COR-L47 (cell line): ENCODE measurements at regions not wholly inside any gene's neighbourhood (a gene's known extent, or its start where the extent isn't known, plus 50 kb on each side); places are given as distances from the start of the nearest gene placed in this dataset.
"Not testable (repeated sequence)": the region's sequence is repeated elsewhere in the genome, so short reads cannot be mapped to it uniquely, and the experiment has no call there.

Source experiments
- DNase-seq: peaks from one replicate; lab custom pipeline; 2025; lab: John Stamatoyannopoulos, UW

DNA sequence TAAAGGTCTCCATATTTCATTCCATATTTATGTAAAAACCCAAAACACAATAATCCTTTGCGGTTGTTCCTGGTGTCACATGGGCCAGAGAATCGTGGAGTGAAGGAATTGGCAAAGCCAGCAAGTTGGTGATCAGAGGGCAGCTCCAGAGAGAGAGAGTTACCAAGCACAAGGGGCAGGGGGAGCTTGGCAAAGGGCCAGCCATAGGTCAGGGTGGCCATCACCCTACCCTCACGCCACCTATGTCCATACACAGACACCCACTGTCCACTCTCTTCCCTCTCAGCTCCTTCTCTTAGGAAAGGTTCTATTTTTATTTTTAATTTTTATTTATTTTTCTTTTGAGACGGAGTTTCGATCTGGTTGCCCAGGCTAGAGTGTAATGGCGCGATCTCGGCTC lies 163.2 kb upstream of the JARID2 start:
- DNase-seq, result no peak

DNA sequence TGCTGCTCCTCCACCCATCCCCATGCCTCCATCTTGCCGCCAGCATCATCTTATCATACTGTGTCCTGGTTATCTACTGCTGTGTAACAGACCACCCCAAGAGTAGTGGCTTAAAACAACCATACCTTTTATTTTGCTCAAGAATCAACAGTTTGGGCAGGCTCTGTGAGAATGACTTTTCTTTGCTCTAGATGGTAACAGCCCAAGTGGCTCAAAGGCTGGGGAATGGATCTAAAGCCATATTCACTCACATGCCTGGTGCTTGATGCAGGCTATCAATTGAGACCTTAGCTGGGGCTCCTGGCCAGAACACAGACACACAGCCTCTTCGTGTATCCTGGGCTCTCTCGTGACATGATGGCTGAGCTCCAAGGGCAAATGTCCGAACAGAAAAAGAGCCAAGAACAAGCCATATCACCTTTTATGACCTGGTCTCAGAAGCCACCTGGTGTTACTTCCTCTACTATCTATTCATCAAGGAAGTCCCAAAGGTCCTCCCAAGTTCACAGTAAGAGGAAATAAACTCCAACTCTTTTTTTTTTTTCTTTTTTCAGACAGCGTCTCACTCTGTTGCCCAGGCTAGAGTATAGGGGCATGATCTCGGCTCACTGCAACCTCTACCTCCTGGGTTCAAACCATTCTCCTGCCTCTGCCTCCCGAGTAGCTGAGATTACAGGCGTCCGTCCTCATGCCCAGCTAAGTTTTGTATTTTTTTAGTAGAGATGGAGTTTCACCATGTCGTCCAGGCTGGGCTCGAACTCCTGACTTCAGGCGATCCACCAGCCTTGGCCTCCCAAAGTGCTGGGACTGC lies 159.3 kb upstream of the JARID2 start:
- DNase-seq, result no peak

DNA sequence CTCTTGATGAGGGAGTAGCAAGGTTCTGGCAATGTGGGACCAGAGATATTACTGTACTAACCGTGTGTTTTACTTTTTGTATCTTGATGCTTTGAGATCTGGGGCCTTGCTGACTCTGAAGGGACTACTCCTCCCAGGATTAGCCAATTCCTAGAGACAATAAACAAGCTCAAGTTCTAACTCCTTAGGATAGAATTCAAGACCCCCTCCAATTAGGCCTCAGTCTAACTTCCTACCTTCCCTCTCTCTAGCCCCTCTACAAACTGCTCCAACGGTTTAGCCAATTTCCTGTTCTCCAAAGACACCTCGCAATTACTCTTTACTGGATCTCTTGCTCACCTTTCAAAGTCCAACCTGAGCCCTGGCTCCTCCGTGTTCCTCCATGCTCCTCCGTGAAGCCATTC lies 158.7 kb upstream of the JARID2 start:
- DNase-seq, result no peak

DNA sequence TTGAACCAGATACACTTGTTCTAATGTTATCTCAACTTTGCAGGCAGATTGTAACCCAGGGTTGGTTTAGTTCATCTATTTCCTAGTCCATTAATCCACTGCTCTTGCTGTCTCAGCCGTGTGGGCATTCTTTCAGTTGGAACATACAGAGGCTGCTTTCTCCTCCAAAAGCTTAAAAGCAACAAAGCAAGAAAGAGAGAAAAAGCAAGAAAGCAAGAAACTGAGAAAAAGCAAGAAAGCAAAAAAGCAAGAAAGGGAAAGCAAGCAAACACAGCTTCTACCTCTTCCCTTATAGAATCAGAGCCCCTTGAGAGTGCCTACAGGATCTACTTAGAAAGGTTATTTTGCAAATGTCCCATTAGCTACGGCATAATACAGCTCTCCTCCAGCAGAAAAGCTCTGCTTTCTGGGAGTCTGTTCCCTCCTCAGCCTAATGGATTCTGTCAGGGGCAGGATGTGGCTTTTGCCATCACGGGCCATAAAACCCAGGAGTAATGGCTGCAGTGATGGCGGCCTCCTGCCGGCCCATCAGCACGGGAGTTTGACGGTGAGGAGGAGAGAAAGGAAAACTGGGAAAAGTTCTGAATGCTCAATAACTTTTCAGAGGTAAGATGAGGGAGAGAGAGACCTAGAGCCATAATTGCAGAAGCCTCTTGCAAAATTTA lies 156.8 kb upstream of the JARID2 start:
- DNase-seq, result no peak

DNA sequence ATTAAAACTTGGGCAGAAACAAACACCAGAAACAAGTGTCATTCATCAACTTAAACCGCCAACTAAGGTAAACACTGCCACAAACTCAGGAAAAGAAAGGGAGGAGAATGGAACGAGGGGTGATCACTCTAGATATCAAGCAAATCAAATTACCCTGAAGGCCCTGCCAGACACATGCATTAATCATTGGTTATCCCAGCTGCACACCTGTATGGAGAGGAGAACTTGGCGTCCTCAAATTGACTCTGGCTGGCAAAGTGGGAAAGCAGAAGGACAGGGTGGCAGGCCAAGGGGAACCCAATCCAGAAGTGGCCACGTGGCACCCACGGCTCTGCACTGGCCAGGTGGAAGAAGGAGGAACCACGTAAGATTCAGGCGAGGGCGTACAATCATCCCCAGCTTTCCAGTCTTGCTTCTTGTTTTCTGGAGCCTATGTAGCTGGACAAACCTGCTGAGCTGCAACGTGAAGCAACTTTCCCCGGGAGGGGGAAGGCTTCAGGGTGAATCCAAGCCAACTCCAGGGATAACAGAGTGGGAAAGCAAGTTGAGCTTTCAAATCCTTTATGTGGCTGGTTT lies 156.2 kb upstream of the JARID2 start:
- no peak for DNase-seq

DNA sequence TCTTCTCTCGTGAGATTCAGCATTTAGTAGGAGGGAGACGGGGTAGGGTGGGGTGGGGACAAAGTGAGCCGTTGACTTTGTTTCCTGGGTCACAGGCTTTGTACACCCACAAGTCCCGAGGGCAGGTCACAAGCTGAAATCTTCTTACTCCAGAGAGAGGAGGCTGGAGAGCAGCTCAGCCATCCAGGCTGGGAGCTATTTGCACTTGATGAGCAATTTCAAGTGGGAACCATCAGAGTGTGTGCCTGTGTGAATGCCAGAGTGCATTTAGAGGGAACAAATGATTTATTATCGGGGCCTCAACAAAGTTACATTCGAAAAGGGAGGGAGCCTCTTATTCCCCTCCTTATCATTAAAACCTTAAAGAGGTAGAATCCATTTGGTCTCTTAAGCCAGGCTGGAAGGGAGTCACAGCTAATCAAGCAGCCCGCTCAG lies 155.7 kb upstream of the JARID2 start:
- DNase-seq, result no peak

DNA sequence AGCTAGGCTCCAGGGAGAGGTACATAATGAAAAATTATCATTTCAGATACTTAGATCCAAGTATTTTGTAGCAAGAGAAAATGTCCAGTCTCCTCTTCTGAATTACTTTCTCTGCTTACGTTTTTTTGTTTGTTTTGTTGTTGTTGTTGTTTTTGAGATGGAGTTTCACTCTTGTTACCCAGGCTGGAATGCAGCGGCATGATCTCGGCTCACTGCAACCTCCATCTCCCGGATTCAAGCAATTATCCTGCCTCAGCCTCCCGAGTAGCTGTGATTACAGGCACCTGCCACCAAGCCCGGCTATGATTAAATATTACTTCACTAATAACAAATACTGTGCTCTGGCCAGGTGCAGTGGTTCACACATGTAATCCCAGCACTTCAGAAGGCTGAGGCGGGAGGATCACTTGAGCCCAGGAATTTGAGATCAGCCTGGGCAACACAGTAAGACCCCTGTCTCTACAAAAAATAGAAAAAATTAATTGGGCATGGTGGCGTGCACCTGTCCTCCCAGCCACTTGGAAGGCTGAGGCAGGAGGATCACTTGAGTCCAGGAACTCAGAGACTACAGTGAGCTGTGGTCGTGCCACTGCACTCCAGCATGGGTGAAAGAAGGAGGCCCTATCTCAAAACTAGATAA lies 155.0 kb upstream of the JARID2 start:
- DNase-seq, result no peak

DNA sequence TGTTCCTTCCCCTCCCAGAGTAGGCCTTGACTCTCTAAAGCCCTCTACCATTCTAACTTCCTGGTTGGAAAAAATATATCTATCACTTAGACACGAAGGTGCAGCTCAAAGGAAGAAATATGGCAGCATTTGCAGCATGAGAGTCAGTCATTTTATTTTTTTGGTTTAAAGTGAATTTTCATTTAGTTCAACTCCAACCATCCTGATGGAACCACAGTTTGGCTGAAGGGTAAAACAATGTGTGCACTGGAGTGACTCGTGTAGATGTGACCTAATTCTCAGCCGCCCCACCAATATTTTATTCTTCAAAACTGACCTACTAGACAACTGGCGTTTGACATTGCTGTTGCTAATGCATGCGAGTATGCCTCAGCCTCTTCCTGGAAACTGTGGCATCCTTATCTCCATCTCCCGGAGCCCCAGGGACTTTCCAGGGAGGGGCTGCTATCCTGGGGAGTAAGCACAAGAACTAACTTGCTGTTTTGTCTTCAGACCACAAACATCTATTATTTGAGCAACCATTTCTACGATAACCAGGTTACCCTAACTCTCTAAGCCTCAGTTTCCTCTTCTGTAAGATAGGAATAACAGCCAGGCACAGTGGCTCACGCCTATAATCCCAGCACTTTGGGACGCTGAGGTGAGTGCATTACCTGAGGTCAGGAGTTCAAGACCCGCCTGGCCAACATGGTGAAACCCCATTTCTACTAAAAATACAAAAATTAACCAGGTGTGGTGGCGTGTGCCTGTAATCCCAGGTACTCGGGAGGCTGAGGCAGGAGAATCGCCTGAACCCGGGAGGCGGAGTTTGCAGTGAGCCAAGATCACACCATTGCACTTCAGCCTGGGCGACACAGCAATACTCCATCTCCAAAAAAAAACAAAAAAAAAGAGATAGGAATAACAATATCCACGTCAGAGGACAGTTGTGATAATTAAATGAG lies 148.7 kb upstream of the JARID2 start:
- DNase-seq, result no peak

DNA sequence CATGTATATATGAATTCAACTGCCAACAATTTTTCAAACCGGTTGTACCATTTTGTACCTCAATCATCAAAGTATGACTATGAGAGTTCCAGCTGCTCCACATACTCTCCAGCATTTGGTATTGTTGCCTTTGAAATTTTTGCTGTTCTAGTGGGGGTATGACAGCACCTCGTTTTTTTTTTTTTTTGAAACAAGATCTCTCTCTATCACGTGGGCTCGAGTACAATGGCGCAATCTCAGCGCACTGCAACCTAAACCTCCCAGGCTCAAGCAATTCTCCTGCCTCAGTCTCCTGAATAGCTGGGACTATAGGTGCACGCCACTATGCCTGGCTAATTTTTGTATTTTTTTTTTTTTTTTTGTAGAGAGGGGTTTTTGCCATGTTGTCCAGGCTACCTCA lies 144.7 kb upstream of the JARID2 start:
- DNase-seq, result no peak

DNA sequence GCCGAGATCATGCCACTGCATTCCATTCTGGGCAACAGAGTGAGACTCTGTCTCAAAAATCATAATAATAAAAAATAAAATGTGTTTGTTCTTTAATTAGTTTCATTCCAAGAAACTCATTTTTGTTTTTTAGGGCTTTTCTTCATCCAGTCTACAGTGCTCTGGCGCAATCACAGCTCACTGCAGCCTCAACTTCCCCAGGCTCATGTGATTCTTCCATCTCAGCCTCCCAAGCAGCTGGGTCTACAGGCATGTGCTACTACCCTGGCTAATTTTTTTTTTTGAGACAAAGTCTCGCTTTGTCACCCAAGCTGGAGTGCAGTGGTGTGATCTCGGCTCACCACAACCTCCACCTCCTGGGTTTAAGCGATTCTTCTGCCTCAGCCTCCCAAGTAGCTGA lies 143.6 kb upstream of the JARID2 start:
- DNase-seq, result no peak

DNA sequence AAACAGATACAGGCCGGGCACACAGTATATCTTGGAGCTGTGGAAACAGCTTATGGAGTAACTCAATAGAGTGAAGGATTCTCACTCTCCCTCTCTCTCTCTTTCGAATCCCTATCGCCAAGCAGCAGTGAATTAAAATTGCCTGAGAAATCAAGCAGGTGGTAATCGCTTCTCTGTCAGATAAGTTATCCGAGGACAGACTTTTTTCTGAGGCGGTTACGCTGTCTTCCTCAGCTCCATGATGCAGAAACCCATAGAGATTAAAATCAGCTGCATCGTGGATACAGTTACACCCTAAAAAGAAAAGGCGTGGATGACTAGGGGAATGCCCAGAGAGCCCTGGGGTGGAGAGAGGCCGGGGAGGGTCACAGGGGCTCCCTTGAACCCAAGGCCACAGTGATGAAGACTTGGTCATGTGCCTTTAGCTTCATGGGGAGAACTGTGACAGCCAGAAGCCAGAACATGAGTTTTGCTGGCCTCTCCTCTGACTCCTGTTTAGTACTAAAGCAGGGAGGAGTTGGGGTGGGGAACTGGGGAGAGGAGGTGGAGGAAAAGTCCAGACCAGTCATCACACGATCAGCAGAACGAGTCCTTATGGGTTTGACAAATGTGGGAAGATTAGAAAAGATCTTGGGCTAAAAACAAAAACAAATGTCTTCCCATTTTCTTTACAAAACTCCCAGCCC lies 138.8 kb upstream of the JARID2 start:
- no peak for DNase-seq

DNA sequence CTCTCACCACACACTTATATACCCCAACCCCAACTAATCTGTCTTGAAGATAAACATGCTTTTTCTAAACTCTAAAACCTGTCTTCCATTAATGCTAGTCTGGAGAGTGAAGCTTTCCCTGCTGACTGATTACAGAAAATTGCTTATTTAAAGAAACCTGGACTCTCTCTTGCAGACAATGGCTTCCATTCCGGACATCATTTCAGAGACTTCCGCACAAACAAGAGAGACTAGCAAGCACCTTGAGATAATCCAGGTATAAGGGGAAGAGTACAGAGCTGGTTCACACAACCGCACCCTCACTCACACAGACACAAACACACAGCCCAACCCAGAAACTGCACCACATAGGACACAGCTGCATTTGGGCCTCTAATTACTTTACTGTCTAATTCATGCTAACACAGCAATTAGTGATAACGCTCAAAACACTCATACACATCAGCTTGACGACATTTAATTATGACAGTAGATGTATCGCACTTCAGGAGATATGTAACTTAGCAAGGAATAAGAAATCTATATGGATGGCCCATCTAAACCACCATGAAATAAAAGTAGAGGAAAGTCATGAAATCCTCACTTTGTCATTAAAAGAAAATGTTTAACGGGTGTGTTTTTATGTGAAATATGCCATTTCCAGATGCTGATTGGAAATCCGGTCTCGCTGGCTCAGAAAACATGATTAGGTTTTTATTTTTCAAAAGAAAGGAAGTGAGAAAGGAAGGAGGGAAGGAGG lies 138.1 kb upstream of the JARID2 start:
- DNase-seq, result no peak

DNA sequence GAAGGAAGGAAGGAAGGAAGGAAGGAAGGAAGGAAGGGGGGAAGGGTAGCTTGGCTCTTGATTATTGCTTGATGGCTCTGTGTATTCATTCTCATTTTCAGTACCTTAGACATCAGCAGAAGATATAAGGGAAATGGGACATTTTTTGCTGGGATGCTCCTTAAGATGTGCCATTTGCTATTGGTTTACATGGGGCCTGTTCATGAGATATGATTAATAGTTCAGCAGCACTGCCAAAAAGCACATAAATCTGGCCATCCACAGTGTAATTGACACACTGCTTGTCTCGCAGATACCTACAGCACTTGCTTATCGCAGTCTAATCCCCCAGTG lies 137.5 kb upstream of the JARID2 start:
- no peak for DNase-seq

DNA sequence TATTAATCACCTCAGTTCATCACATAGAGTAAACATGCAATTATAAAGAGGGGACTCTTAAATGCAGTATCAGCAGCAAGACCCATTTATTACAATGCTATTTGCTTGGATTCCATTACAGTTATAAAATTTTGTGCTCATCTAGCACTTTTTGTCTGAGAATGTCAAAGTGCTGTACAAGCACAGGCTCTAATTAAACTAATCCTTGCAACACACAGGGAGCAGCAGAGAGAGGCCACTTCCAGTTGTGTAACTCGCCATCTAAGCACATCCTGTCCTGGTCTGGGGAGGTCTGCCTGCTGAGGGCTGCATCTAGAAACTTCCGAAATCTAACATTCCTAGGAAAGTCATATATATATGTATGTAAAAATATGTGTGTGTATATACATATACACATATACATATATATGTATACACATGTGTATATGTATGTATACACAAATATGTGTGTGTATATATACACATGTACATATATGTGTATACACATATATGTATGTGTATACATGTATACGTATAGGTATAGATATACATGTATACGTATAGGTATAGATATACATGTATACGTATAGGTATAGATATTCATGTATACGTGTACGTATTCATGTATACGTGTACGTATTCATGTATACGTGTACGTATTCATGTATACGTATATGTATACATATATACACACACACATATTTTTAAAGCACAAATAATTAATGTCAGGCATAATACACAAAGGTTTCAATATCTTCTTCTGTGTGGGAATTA lies 136.4 kb upstream of the JARID2 start:
- DNase-seq, result no peak

DNA sequence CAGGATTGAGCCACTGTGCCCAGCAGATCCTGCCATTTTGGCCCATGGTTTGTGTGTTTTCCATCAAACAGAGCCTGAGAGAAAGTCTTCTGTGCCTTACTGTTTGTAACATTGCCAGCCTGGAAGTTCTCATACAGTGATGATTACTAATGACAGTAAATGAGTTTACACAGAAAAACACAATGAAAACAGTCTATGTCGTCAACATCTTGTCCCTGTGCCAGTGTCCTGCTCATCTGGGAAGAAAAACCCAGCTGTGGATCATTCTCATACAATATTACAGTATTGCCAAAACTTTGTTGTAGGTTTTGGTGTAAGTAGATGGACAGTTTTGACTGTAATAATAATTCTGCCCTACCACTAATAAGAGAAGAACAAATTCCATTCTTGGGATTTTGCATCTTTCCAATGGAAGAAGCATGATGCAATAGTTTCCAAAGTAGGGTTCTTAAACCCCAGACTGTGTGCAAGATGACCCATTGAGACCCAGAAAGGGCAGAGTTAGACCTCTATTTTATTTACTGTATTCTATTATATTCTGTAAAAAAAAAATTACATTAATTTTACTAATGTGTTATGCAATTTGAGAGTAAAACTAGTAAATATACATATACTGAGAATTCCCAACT lies 135.0 kb upstream of the JARID2 start:
- DNase-seq, result peak; percentile 77

DNA sequence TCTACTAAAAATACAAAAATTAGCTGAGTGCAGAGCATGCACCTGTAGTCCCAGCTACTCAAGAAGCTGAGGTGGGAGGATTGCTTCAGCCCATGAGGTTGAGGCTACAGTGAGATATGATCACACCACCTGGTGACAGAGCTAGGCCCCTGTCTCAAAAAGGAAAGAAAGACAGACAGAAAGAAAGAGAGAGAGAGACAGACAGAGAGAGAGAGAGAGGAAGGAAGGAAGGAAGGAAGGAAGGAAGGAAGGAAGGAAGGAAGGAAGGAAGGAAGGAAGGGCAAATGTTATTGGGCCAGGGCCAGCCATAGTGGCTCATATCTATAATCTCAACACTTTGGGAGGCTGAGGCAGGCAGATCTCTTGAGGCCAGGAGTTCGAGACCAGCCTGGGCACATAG lies 134.3 kb upstream of the JARID2 start:
- not testable (repeated sequence) for DNase-seq

DNA sequence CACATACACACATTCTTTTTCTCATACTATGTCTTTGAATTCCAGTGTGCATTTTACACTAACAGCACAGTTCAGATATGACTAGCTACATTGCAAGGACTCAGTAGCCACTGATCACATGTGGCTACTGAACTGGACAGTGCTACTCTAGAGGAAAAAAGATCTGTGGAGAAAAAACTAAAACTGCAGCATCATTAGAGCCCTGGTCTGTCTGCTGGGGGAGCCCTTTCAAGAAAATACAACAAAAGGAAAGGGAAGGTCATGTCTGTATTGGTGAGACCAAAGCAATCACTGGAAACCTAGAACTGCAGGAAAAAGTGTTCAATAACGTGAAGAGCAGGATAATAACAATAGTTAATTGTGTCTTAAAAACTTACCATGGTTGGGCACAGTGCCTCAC lies 132.3 kb upstream of the JARID2 start:
- no peak for DNase-seq

DNA sequence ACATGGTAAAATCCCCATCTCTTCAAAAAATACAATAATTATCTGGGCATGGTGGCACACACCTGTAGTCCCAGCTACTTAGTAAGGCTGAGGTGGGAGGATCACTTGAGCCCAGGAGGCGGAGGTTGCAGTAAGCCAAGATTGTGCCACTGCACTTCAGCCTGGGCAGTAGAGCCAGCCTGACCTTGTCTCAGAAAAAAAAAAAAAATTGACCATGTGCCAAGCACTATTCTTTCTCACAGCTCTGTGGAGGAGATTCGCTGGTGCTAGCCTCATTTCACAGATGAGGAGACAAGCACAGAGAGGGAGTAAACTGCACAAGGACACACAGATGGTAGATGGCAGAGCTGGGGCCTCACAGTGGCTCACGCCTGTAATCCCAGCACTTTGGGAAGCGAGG lies 131.8 kb upstream of the JARID2 start:
- no peak for DNase-seq

DNA sequence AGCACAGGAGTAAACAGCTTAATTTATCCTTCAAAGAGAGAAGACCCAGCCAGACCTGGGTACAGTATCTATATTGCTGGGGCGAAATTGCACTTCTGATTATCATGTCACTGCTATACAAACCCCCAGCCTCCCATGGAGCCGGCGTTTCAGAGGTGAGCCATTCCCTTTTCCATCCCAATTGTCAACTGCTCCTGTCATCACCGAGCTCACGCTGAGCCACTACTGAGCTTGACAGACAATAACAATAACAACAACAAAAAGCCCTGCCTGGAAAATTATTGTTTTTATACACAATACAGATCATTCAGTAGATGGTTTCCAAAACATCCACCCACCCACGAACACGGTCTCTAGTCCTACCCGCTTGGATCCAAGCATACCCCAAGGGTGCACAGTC lies 129.0 kb upstream of the JARID2 start:
- peak; percentile 62 for DNase-seq
